ENCODE measurements at regions not wholly inside any gene's neighbourhood (a gene's known extent, or its start where the extent isn't known, plus 50 kb on each side); places are given as distances from the start of the nearest gene placed in this dataset.

GRCh38 chrX:42855259-42855658, 77.3 kb upstream of the PPP1R2C start:
- no peak for TF ChIP-seq CTCF (IDR thresholded peaks at IDR 0.05; ENCODE audit: low read depth, low read length)
- Histone ChIP-seq H3K27me3 (no peaks in the 10 kb centered on the region), H3K27ac (no peak overlapping the region), H3K36me3 (no peaks in the 10 kb centered on the region), H3K4me1 (ENCODE audit: low read depth) (no peaks in the 10 kb centered on the region), H3K9me3 (ENCODE audit: low read depth) (no peaks in the 10 kb centered on the region), H3K4me3 (no peak overlapping the region)
- DNase-seq (ENCODE audit: low read depth in 1 of 2, low spot score in 1 of 2): no peak

GRCh38 chrX:42857766-42858165, 79.8 kb upstream of the PPP1R2C start:
- DNase-seq (ENCODE audit: low read depth in 1 of 2, low spot score in 1 of 2): no peak
- Histone ChIP-seq H3K9me3 (ENCODE audit: low read depth) (no peaks in the 10 kb centered on the region), H3K4me3 (no peak overlapping the region), H3K27ac (no peak overlapping the region), H3K36me3 (no peaks in the 10 kb centered on the region), H3K4me1 (ENCODE audit: low read depth) (no peaks in the 10 kb centered on the region), H3K27me3 (no peaks in the 10 kb centered on the region)
- TF ChIP-seq CTCF (IDR thresholded peaks at IDR 0.05; ENCODE audit: low read depth, low read length): no peak

GRCh38 chrX:42869011-42869410, 91.0 kb upstream of the PPP1R2C start:
- H3K27ac ChIP-seq: no peak overlapping the region
- H3K4me3 ChIP-seq: no peak overlapping the region
- TF ChIP-seq CTCF (IDR thresholded peaks at IDR 0.05; ENCODE audit: low read depth, low read length): no peak
- no peaks in the 10 kb centered on the region for H3K9me3 ChIP-seq (ENCODE audit: low read depth)
- no peaks in the 10 kb centered on the region for H3K4me1 ChIP-seq (ENCODE audit: low read depth)
- no peaks in the 10 kb centered on the region for H3K27me3 ChIP-seq
- DNase-seq (ENCODE audit: low read depth in 1 of 2, low spot score in 1 of 2): no peak
- no peaks in the 10 kb centered on the region for H3K36me3 ChIP-seq

- no peak for DNase-seq (ENCODE audit: low read depth in 1 of 2, low spot score in 1 of 2)
- no peak for TF ChIP-seq CTCF (IDR thresholded peaks at IDR 0.05; ENCODE audit: low read depth, low read length)
- Histone ChIP-seq H3K4me3 (no peak overlapping the region), H3K9me3 (ENCODE audit: low read depth) (no peaks in the 10 kb centered on the region), H3K27ac (no peak overlapping the region), H3K27me3 (no peaks in the 10 kb centered on the region), H3K36me3 (no peaks in the 10 kb centered on the region), H3K4me1 (ENCODE audit: low read depth) (no peaks in the 10 kb centered on the region)
Observed at GRCh38 chrX:42869659-42870476, 91.9 kb upstream of the PPP1R2C start.

- DNase-seq (ENCODE audit: low read depth in 1 of 2, low spot score in 1 of 2): peak in 1 of 2 donors; percentile 1
- H3K4me1 ChIP-seq (ENCODE audit: low read depth): no peaks in the 10 kb centered on the region
- no peaks in the 10 kb centered on the region for H3K36me3 ChIP-seq
- no peaks in the 10 kb centered on the region for H3K9me3 ChIP-seq (ENCODE audit: low read depth)
- H3K4me3 ChIP-seq: no peak overlapping the region
- H3K27me3 ChIP-seq: no peaks in the 10 kb centered on the region
- H3K27ac ChIP-seq: no peak overlapping the region
- TF ChIP-seq CTCF (IDR thresholded peaks at IDR 0.05; ENCODE audit: low read depth, low read length): no peak
Observed at GRCh38 chrX:42886519-42886918, 108.6 kb upstream of the PPP1R2C start.
